RKO (cell line): ENCODE measurements at regions not wholly inside any gene's neighbourhood (a gene's known extent, or its start where the extent isn't known, plus 50 kb on each side); places are given as distances from the start of the nearest gene placed in this dataset.

Experiments used
- DNase-seq: peaks from one replicate; pipeline ENCODE4 v3.0.0-alpha.2; 2016; ENCODE audit warnings: low spot score

DNA sequence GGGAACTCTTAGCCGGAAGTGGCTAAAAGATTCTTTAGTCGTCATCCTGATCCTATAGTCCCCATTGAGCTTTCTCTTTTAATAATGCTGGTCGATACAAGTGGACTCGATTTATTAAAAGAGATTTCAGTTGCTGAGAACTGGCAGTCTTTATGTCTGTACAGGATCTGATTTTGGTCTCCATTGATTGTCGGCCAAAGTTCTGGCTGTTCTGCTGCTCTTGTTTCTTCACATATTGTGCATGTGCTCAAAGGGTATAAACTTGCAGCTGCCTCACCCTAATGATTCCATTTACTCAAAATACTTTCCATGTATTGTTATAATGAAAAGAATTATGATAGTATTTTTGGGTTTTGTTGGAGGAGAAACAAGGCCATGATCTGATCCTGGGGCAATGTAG, 100.7 kb upstream of the CTTNBP2 start:
- no peak for DNase-seq

DNA sequence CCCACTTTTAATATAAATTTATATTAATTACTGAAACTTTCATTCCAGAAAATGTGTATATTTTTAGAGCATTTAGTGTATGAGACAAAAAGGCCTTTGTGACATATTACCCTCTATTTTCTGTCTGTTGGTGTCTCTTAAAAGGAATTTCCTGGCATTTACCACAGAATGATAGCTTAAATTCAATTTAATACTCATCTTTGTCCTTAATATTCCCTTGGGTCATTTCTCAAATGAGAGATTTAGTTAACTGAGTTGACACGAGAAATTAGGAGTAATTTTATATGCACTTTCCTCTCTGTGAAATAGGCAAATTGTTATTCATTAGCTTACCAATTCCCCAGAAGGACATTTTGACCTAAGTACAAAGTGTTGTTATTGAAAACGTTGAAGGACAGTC, 101.7 kb upstream of the CTTNBP2 start:
- no peak for DNase-seq

DNA sequence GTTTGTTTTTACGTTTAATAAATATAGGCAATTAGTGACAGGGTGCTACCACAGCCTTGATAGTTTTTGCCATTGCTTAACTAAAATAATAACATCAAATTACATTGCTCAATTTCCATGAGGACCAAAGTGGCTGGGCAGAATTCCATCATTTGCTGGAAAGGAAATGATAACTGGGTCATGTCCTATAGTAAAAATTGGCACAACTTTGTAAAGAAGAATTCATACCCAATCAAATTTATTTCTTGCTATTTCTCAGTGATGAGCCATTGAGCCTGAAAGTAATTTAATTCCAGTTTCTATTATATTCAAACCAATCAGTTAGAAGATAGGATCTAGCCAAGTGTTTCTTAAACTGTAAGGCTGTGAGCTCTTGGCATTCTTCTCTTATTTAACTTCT, 102.2 kb upstream of the CTTNBP2 start:
- DNase-seq, result no peak

GRCh38 chr7:117979954-117980497, 106.8 kb upstream of the CTTNBP2 start:
- no peak for DNase-seq

- no peak for DNase-seq
Measured at GRCh38 chr7:117982071-117983055, 109.1 kb upstream of the CTTNBP2 start.

- DNase-seq, result no peak
Measured at GRCh38 chr7:117986645-117987269, 113.5 kb upstream of the CTTNBP2 start.

DNA sequence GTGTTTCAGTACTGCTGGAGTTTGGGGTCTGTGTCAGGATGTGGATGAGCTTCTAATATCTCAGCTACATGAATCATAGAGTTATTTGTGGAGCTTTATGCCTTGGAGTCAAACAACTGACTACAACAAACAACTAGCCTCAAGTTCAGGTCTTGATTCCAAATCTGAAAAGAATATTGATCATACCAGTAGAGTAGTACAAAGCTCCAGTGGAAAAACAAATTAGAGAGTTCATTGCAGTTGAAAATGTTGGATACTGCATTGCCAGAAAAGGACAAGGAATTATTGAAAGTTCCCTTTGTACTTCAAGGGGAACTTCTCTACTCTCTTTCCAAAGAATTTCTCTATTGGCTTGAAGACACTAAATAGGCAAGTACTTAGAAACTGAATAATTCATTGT, 117.6 kb upstream of the CTTNBP2 start:
- no peak for DNase-seq

GRCh38 chr7:117992635-117993376, 119.6 kb upstream of the CTTNBP2 start:
- DNase-seq, result no peak

DNA sequence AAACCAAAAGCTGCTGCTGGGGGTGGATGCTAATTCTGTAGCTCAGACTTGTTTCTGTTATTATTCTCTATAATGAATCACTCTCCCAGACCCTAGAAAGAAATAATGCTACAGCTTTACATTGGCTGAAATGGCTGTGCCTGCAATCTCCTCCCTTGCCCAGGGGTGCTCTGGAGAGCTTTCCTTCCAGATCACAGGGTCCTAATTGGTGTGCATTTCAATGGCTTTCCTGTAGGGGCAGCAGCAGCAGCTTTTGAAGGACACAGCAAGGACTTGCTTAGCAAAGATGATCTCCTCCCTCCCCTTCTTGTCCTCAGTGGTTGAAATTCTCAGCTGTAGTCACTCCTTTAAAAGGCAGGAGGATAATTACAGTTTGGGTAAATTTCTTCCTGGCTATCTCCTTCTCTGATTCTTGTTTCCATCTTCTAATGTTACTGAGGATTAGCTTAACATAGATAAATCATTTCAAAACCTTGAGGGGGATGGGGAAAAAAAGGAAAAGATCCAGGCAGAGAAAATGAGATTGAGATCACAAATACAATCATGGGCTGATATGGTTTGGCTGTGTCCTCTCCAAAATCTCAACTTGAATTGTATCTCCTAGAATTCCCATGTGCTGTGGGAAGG, 120.2 kb upstream of the CTTNBP2 start:
- peak; percentile 84 for DNase-seq

DNA sequence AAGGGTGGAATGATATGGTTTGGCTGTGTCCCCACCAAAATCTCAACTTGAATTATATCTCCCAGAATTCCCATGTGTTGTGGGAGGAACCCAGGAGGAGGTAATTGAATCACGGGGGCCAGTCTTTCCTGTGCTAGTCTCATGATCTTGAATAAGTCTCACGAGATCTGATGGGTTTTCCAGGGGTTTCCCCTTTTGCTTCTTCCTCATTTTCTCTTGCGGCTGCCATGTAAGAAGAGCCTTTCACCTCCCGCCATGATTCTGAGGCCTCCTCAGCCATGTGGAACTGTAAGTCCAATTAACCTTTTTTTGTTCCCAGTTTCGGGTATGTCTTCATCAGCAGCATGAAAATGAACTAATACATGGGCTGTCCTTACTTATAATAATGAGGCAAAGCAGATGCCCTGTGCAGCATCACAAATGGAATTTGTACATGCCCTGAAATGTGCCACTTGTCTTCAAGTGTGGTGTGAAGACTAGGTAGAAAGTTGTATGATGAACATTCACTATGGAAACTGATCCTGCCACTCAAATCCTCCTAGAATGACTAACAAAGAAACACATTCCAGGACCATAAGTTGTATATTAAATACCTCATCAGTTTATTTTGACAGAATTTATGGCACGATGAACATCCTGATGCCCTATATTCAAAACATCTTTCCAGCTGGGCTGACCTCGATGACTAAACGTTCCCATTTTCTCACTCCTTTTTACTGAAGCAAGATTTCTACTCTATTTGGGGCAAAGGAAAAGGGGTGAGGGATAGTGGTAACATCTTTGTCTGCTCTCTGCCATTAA, 122.8 kb upstream of the CTTNBP2 start:
- DNase-seq, result peak; percentile 9

DNA sequence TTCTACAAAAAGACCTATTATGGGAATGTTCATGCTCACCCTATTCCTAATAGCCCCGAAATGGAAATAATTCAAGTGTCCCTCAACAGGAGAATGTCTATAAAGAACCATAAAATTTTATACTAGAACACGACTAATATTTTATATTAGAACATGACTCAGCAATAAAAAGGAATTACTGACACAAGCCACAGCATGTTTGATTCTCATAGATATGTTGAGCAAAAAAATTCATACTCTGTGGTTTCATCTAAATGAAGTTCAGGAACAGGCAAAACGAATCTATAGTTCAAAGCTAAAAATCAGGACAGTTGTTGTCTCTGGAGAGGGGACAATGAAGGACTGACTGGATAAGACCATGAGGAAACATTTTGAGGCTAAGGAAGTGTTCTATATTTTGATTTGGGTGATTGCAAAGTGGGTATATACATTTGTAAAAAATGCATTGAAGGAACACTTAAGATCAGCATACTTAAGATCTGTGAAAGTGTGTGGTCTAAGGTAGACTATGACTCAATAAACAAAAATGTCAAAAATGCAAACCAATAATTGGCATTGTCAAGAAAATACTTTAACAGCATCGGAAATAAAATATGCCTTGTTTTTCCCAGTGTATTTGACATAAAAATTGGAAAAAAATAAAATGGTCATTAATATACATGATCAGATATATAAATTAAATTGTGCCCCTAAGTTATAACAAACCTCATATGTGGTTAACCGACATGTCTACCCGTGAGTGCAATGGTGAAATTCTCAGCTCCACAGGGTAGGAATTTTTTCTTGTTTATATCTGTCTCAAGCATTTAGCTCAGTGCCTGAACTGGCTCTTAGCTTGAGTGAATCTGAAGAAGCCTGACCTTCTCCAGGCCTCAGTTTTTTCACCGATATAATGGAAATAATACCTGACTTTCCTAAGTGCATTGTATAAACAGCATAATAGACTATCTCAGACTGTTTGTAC, 124.9 kb upstream of the CTTNBP2 start:
- DNase-seq, result no peak

- no peak for DNase-seq
Measured at GRCh38 chr7:118000480-118001202, 127.4 kb upstream of the CTTNBP2 start.

GRCh38 chr7:118003476-118003875, 130.2 kb upstream of the CTTNBP2 start:
- no peak for DNase-seq

GRCh38 chr7:118005026-118005425, 131.8 kb upstream of the CTTNBP2 start:
- no peak for DNase-seq

- DNase-seq, result no peak
Measured at GRCh38 chr7:118006979-118007378, 133.7 kb upstream of the CTTNBP2 start.

DNA sequence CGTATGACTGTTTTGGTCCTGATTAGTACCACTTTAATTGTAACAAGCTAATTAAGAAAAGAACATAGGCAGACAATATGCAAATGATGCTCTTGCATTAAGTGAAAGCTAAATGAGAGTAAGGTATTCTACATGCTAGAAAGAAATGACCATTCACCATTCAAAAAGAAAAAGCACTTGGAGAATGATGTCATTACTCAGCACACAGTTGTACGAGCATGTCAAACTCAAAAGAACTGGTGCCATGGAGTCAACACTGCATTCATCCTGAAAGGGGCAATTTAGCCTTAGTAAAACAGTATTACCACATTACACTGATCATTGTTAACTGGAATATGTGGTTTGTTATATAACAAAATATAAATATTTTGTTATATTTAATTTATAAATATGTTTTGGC, 136.2 kb upstream of the CTTNBP2 start:
- no peak for DNase-seq

GRCh38 chr7:118011652-118012051, 138.4 kb upstream of the CTTNBP2 start:
- DNase-seq, result no peak

GRCh38 chr7:118013252-118014010, 140.2 kb upstream of the CTTNBP2 start:
- DNase-seq, result no peak
